ENCODE measurements at regions not wholly inside any gene's neighbourhood (a gene's known extent, or its start where the extent isn't known, plus 50 kb on each side); places are given as distances from the start of the nearest gene placed in this dataset.

- no peaks in the 10 kb centered on the region for H4K20me1 ChIP-seq (replicated peaks in 1 of 2; ENCODE audit: control insufficient read depth in 1 of 2, insufficient read depth in 2 of 2, low read length in 2 of 2)
- H3K27ac ChIP-seq (ENCODE audit: low read depth, low read length) = no peak overlapping the region
- no peaks in the 10 kb centered on the region for H3K36me3 ChIP-seq (ENCODE audit: control insufficient read depth in 2 of 4, insufficient read depth in 4 of 4, low read length in 3 of 4)
- no peak for DNase-seq (ENCODE audit: low read depth in 1 of 2, low spot score in 2 of 2)
- H2BK5ac ChIP-seq (ENCODE audit: low read depth, low read length) = no peak overlapping the region
- no peak overlapping the region for H2BK120ac ChIP-seq (replicated peaks; ENCODE audit: low read depth, low read length)
- H3K79me1 ChIP-seq (ENCODE audit: low read depth, low read length) = no peaks in the 10 kb centered on the region
- no peak overlapping the region for H3K4me3 ChIP-seq (ENCODE audit: extremely low read depth in 1 of 4, insufficient read depth in 2 of 4, low read depth in 3 of 4, low read length in 4 of 4)
- H3K56ac ChIP-seq (replicated peaks; ENCODE audit: insufficient read length, low read depth, low read length) = no peak overlapping the region
- no peak for FAIRE-seq
- H3K18ac ChIP-seq (ENCODE audit: extremely low read depth, low read length) = no peak overlapping the region
- no peak overlapping the region for H3K14ac ChIP-seq (ENCODE audit: insufficient read length)
- no peak overlapping the region for H2BK20ac ChIP-seq (ENCODE audit: low read length)
- H4K5ac ChIP-seq (ENCODE audit: insufficient read length, low read depth, low read length) = no peak overlapping the region
- H2BK15ac ChIP-seq (ENCODE audit: low read length) = no peak overlapping the region
- CTCF ChIA-PET (ENCODE audit: partially characterized antibody) = no interaction called here
- H2BK12ac ChIP-seq (ENCODE audit: low read depth, low read length) = no peak overlapping the region
- no peaks in the 10 kb centered on the region for H3K79me2 ChIP-seq (ENCODE audit: control insufficient read depth in 1 of 2, insufficient read depth in 2 of 2, low read length in 2 of 2)
- H4K91ac ChIP-seq (replicated peaks; ENCODE audit: insufficient read length, low read length) = no peak overlapping the region
- no peaks in the 10 kb centered on the region; a peak in 1 of 7 replicates for H3K4me1 ChIP-seq (replicated peaks in 1 of 4; ENCODE audit: control insufficient read depth in 3 of 4, insufficient read depth in 4 of 4, low read length in 3 of 4)
- H3K9ac ChIP-seq (replicated peaks in 1 of 4; ENCODE audit: extremely low read depth in 1 of 4, low read depth in 3 of 4, low read length in 3 of 4) = no peak overlapping the region
- no peak overlapping the region for H4K8ac ChIP-seq (ENCODE audit: extremely low read depth, insufficient read depth, low read length)
- no peak overlapping the region for H3K4ac ChIP-seq (replicated peaks; ENCODE audit: insufficient read length, low read depth, low read length)
- H3K27me3 ChIP-seq (replicated peaks in 1 of 4; ENCODE audit: control insufficient read depth in 3 of 4, extremely low read depth in 1 of 4, insufficient read depth in 3 of 4, low read length in 3 of 4) = no peaks in the 10 kb centered on the region
- 77% methylated on average over 2 of the region's 2 CpGs; no CpG with 5 or more reads in 1 of the 2 experiments for WGBS, 2 experiments (ENCODE audit: extremely low coverage in 1 of 2, insufficient coverage in 1 of 2, insufficient read length in 1 of 2, insufficient replicate concordance in 2 of 2, low coverage in 1 of 2, low lambda C conversion rate in 2 of 2, missing lambda C conversion rate in 1 of 2)
- no peak overlapping the region for H2AK5ac ChIP-seq (ENCODE audit: low read depth, low read length)
- H3K9me3 ChIP-seq (ENCODE audit: insufficient read depth in 2 of 2, low read depth in 1 of 2, low read length in 1 of 2) = no peaks in the 10 kb centered on the region
- H3K23me2 ChIP-seq (ENCODE audit: low read depth, low read length) = no peaks in the 10 kb centered on the region
- POLR2A ChIA-PET (ENCODE audit: partially characterized antibody) = no interaction called here
- TF ChIP-seq PHF8 (conservative IDR thresholded peaks at IDR 0.05; ENCODE audit: low read depth, low read length) (no peak), TBP (IDR thresholded peaks at IDR 0.05; ENCODE audit: low read depth, low read length) (no peak), SP4 (IDR thresholded peaks at IDR 0.05; ENCODE audit: low read length) (no peak), RNF2 (IDR thresholded peaks at IDR 0.05; ENCODE audit: borderline replicate concordance, low read depth, low read length, missing control alignments, poor library complexity, severe bottlenecking) (no peak), RFX5 (IDR thresholded peaks at IDR 0.05; ENCODE audit: borderline replicate concordance, low read depth, low read length) (no peak), SIN3A (conservative IDR thresholded peaks at IDR 0.05 in 1 of 2, IDR thresholded peaks at IDR 0.05 in 1 of 2; ENCODE audit: low read depth in 1 of 2, low read length in 2 of 2) (no peak), TAF7 (optimal IDR thresholded peaks at IDR 0.05; ENCODE audit: borderline replicate concordance, low read depth, low read length) (no peak), RXRA (IDR thresholded peaks at IDR 0.05; ENCODE audit: insufficient read depth, low read depth, low read length) (no peak), CEBPB (IDR thresholded peaks at IDR 0.05; ENCODE audit: low read depth, low read length) (no peak), SUZ12 (IDR thresholded peaks at IDR 0.05; ENCODE audit: low read length) (no peak), POU5F1 (IDR thresholded peaks at IDR 0.05; ENCODE audit: low read depth, low read length) (no peak)
- no peak overlapping the region for H2AFZ ChIP-seq (ENCODE audit: low read length)
- no peak overlapping the region for H3K4me2 ChIP-seq (ENCODE audit: insufficient read depth in 1 of 2, low read depth in 2 of 2, low read length in 2 of 2)
- H3K23ac ChIP-seq (ENCODE audit: insufficient read length) = no peak overlapping the region
Observed at GRCh38 chr1:80453775-80454174, 1347.0 kb upstream of the ADGRL2 start.

Measured in H1 (cell line).